ENCODE measurements at regions not wholly inside any gene's neighbourhood (a gene's known extent, or its start where the extent isn't known, plus 50 kb on each side); places are given as distances from the start of the nearest gene placed in this dataset.

- TF ChIP-seq, protein P1, sequence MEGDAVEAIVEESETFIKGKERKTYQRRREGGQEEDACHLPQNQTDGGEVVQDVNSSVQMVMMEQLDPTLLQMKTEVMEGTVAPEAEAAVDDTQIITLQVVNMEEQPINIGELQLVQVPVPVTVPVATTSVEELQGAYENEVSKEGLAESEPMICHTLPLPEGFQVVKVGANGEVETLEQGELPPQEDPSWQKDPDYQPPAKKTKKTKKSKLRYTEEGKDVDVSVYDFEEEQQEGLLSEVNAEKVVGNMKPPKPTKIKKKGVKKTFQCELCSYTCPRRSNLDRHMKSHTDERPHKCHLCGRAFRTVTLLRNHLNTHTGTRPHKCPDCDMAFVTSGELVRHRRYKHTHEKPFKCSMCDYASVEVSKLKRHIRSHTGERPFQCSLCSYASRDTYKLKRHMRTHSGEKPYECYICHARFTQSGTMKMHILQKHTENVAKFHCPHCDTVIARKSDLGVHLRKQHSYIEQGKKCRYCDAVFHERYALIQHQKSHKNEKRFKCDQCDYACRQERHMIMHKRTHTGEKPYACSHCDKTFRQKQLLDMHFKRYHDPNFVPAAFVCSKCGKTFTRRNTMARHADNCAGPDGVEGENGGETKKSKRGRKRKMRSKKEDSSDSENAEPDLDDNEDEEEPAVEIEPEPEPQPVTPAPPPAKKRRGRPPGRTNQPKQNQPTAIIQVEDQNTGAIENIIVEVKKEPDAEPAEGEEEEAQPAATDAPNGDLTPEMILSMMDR (IDR thresholded peaks at IDR 0.05; ENCODE audit: insufficient read depth, low read length, poor library complexity, severe bottlenecking) = no peak
- no peaks in the 10 kb centered on the region for H3K36me3 ChIP-seq (ENCODE audit: control insufficient read depth, insufficient read depth, low read length)
- H3K27me3 ChIP-seq (replicated peaks; ENCODE audit: control insufficient read depth, insufficient read depth, low read length) = no peaks in the 10 kb centered on the region
- DNase-seq (ENCODE audit: extremely low read depth, insufficient read length) = no peak
- no peak overlapping the region for H3K4me3 ChIP-seq (replicated peaks; ENCODE audit: low read depth, low read length)
Observed at GRCh38 chr1:72869441-72869840, 587.1 kb upstream of the NEGR1 start.

DNA sequence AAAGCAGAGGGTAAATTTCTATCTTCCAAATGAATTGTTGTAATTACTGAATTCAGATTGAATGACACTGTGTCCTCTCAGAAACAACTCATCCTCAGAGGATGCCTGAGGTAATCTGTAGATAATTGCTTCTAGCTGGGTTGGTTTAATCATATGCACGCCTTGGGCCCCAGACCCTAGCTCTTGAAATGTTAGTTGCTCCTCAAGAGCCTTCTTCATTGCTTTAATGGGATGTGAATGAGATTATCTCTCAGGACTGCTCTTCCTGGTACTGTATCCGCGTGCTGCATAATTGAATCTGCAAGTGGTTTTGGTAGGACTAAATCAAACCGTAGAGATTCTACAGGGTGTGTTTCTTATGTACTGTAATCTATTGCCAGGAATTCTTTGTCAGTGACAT, 569.3 kb upstream of the NEGR1 start:
- no peaks in the 10 kb centered on the region for H3K27me3 ChIP-seq (replicated peaks; ENCODE audit: control insufficient read depth, insufficient read depth, low read length)
- DNase-seq (ENCODE audit: extremely low read depth, insufficient read length) = no peak
- no peaks in the 10 kb centered on the region for H3K36me3 ChIP-seq (ENCODE audit: control insufficient read depth, insufficient read depth, low read length)
- no peak overlapping the region for H3K4me3 ChIP-seq (replicated peaks; ENCODE audit: low read depth, low read length)
- TF ChIP-seq, protein P1 (IDR thresholded peaks at IDR 0.05; ENCODE audit: insufficient read depth, low read length, poor library complexity, severe bottlenecking) = no peak

- TF ChIP-seq, protein P1 (IDR thresholded peaks at IDR 0.05; ENCODE audit: insufficient read depth, low read length, poor library complexity, severe bottlenecking) = no peak
- Histone ChIP-seq H3K27me3 (replicated peaks; ENCODE audit: control insufficient read depth, insufficient read depth, low read length) (no peaks in the 10 kb centered on the region), H3K36me3 (ENCODE audit: control insufficient read depth, insufficient read depth, low read length) (no peaks in the 10 kb centered on the region), H3K4me3 (replicated peaks; ENCODE audit: low read depth, low read length) (no peak overlapping the region)
- no peak for DNase-seq (ENCODE audit: extremely low read depth, insufficient read length)
Observed at GRCh38 chr1:72848997-72849396, 566.7 kb upstream of the NEGR1 start.

GRCh38 chr1:72847651-72848050, 565.3 kb upstream of the NEGR1 start:
- no peaks in the 10 kb centered on the region for H3K27me3 ChIP-seq (replicated peaks; ENCODE audit: control insufficient read depth, insufficient read depth, low read length)
- TF ChIP-seq, protein P1 (IDR thresholded peaks at IDR 0.05; ENCODE audit: insufficient read depth, low read length, poor library complexity, severe bottlenecking) = no peak
- no peak overlapping the region for H3K4me3 ChIP-seq (replicated peaks; ENCODE audit: low read depth, low read length)
- no peaks in the 10 kb centered on the region for H3K36me3 ChIP-seq (ENCODE audit: control insufficient read depth, insufficient read depth, low read length)
- no peak for DNase-seq (ENCODE audit: extremely low read depth, insufficient read length)

DNA sequence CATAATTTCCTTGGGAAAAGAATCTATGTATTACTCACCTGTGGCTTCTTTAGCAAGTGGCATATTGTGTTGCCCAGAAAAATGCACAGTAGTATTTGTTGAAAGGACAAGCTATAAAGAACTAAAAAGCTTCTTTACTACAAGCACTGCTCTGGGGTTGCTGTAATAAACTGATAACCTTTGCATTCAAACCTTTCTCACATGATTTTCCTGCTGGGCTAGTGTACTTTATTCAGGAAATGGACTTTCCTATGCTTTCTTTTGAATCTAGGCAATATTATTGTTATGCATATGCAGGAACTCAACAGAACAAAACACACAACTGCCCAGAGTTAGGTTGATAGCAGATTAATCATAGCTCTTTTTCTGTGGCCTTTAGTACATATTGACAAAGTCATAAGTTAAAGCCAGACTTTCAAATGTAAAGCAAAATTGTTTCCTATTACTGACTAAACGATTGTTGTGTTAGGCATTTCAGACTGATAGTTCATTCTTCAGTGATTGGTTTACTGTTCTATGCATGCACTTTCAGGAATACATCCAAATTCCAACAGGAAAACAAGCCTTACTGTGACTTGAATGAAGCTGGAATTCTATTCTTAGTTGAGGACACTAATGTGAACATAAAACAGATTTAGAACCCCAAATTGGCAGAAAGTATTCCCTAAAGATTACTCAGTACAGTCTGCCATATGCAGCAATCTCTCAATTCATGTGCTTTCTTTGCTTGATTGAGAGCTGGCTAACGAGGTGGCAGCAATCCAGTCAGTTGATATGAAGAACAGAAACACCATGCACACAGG, 564.3 kb upstream of the NEGR1 start:
- TF ChIP-seq, protein P1 (IDR thresholded peaks at IDR 0.05; ENCODE audit: insufficient read depth, low read length, poor library complexity, severe bottlenecking) = no peak
- Histone ChIP-seq H3K4me3 (replicated peaks; ENCODE audit: low read depth, low read length) (no peak overlapping the region), H3K36me3 (ENCODE audit: control insufficient read depth, insufficient read depth, low read length) (no peaks in the 10 kb centered on the region), H3K27me3 (replicated peaks; ENCODE audit: control insufficient read depth, insufficient read depth, low read length) (no peaks in the 10 kb centered on the region)
- DNase-seq (ENCODE audit: extremely low read depth, insufficient read length) = no peak
